ENCODE measurements at regions not wholly inside any gene's neighbourhood (a gene's known extent, or its start where the extent isn't known, plus 50 kb on each side); places are given as distances from the start of the nearest gene placed in this dataset.

DNA sequence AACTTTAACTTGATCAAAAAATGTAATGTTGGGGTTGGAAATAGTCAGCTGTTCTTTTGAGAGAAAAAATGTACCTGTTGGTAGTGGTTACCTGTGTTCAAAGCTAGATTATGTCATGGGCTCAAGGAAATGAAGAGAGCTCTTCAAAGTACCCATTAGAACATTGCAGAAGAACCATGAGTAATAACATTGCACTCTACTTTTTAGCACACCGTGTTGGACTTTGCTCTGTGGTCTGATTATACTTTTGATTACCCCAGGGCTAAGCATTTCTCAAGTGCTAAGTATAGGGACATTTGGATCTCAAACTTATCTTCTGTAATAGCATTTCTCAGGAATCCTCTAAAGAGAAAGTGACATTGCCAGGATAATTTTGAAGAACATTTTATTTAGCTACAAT lies 1122.8 kb upstream of the CELF4 start:
- TF ChIP-seq, protein P1, sequence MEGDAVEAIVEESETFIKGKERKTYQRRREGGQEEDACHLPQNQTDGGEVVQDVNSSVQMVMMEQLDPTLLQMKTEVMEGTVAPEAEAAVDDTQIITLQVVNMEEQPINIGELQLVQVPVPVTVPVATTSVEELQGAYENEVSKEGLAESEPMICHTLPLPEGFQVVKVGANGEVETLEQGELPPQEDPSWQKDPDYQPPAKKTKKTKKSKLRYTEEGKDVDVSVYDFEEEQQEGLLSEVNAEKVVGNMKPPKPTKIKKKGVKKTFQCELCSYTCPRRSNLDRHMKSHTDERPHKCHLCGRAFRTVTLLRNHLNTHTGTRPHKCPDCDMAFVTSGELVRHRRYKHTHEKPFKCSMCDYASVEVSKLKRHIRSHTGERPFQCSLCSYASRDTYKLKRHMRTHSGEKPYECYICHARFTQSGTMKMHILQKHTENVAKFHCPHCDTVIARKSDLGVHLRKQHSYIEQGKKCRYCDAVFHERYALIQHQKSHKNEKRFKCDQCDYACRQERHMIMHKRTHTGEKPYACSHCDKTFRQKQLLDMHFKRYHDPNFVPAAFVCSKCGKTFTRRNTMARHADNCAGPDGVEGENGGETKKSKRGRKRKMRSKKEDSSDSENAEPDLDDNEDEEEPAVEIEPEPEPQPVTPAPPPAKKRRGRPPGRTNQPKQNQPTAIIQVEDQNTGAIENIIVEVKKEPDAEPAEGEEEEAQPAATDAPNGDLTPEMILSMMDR (IDR thresholded peaks at IDR 0.05): no peak
- no peak for TF ChIP-seq POLR2A (IDR thresholded peaks at IDR 0.05)

Measured in Peyer's patch (tissue), 4 donors.